ENCODE measurements at regions not wholly inside any gene's neighbourhood (a gene's known extent, or its start where the extent isn't known, plus 50 kb on each side); places are given as distances from the start of the nearest gene placed in this dataset.

GRCh38 chr12:4157122-4157521, 116.4 kb upstream of the CCND2 start:
- Histone ChIP-seq H3F3A (ENCODE audit: insufficient read depth, low read length) (no peaks in the 10 kb centered on the region), H3K4me1 (ENCODE audit: insufficient read depth, low read length, severe bottlenecking) (no peaks in the 10 kb centered on the region), H4K20me1 (ENCODE audit: insufficient read depth, low read length) (no peaks in the 10 kb centered on the region), H3K4me2 (ENCODE audit: low read length) (no peak overlapping the region), H3K9me2 (ENCODE audit: low read depth, low read length) (no peaks in the 10 kb centered on the region), H2AFZ (ENCODE audit: low read length) (no peak overlapping the region), H3K4me3 (ENCODE audit: low read depth, low read length, poor library complexity, severe bottlenecking) (no peak overlapping the region), H3K27ac (ENCODE audit: low read depth, low read length, poor library complexity, severe bottlenecking) (no peak overlapping the region), H3K79me2 (ENCODE audit: insufficient read depth, low read length) (no peaks in the 10 kb centered on the region), H3K9me3 (ENCODE audit: low read length) (no peaks in the 10 kb centered on the region), H3K9ac (ENCODE audit: low read length) (no peak overlapping the region), H3K36me3 (ENCODE audit: insufficient read depth, low read length) (no peaks in the 10 kb centered on the region), H3K27me3 (ENCODE audit: insufficient read depth, low read length) (no peaks in the 10 kb centered on the region; the same call in 1 of the 2 replicates)
- TF ChIP-seq EZH2 (IDR thresholded peaks at IDR 0.05; ENCODE audit: borderline replicate concordance, low read length): no peak
- TF ChIP-seq CTCF (IDR thresholded peaks at IDR 0.05; ENCODE audit: low read length): no peak

- Histone ChIP-seq H3K79me2 (ENCODE audit: insufficient read depth, low read length) (no peaks in the 10 kb centered on the region), H3K9ac (ENCODE audit: low read length) (no peak overlapping the region), H3K36me3 (ENCODE audit: insufficient read depth, low read length) (no peaks in the 10 kb centered on the region), H3K27ac (ENCODE audit: low read depth, low read length, poor library complexity, severe bottlenecking) (no peak overlapping the region), H3K4me2 (ENCODE audit: low read length) (no peak overlapping the region), H2AFZ (ENCODE audit: low read length) (no peak overlapping the region), H3K9me3 (ENCODE audit: low read length) (no peaks in the 10 kb centered on the region), H3K27me3 (ENCODE audit: insufficient read depth, low read length) (no peaks in the 10 kb centered on the region), H3K9me2 (ENCODE audit: low read depth, low read length) (no peaks in the 10 kb centered on the region), H3K4me3 (ENCODE audit: low read depth, low read length, poor library complexity, severe bottlenecking) (no peak overlapping the region), H4K20me1 (ENCODE audit: insufficient read depth, low read length) (no peaks in the 10 kb centered on the region), H3F3A (ENCODE audit: insufficient read depth, low read length) (no peaks in the 10 kb centered on the region), H3K4me1 (ENCODE audit: insufficient read depth, low read length, severe bottlenecking) (no peaks in the 10 kb centered on the region)
- TF ChIP-seq CTCF (IDR thresholded peaks at IDR 0.05; ENCODE audit: low read length): no peak
- TF ChIP-seq EZH2 (IDR thresholded peaks at IDR 0.05; ENCODE audit: borderline replicate concordance, low read length): no peak
Observed at GRCh38 chr12:4156317-4156716, 117.2 kb upstream of the CCND2 start.

- no peaks in the 10 kb centered on the region for H3K79me2 ChIP-seq (ENCODE audit: insufficient read depth, low read length)
- H3K4me2 ChIP-seq (ENCODE audit: low read length): no peak overlapping the region
- H3K4me3 ChIP-seq (ENCODE audit: low read depth, low read length, poor library complexity, severe bottlenecking): no peak overlapping the region
- no peaks in the 10 kb centered on the region for H3K27me3 ChIP-seq (ENCODE audit: insufficient read depth, low read length)
- H3K9me3 ChIP-seq (ENCODE audit: low read length): no peaks in the 10 kb centered on the region
- H3F3A ChIP-seq (ENCODE audit: insufficient read depth, low read length): no peaks in the 10 kb centered on the region
- no peaks in the 10 kb centered on the region for H3K4me1 ChIP-seq (ENCODE audit: insufficient read depth, low read length, severe bottlenecking)
- no peak overlapping the region for H3K27ac ChIP-seq (ENCODE audit: low read depth, low read length, poor library complexity, severe bottlenecking)
- no peaks in the 10 kb centered on the region for H4K20me1 ChIP-seq (ENCODE audit: insufficient read depth, low read length)
- no peaks in the 10 kb centered on the region for H3K9me2 ChIP-seq (ENCODE audit: low read depth, low read length)
- no peak overlapping the region for H2AFZ ChIP-seq (ENCODE audit: low read length)
- TF ChIP-seq EZH2 (IDR thresholded peaks at IDR 0.05; ENCODE audit: borderline replicate concordance, low read length) (no peak), CTCF (IDR thresholded peaks at IDR 0.05; ENCODE audit: low read length) (no peak)
- H3K36me3 ChIP-seq (ENCODE audit: insufficient read depth, low read length): no peaks in the 10 kb centered on the region
- H3K9ac ChIP-seq (ENCODE audit: low read length): no peak overlapping the region
Observed at GRCh38 chr12:4154672-4155225, 118.8 kb upstream of the CCND2 start.

All from OCI-LY1 (cell line).